Lower leg skin (tissue), 3 donors: ENCODE measurements at regions not wholly inside any gene's neighbourhood (a gene's known extent, or its start where the extent isn't known, plus 50 kb on each side); places are given as distances from the start of the nearest gene placed in this dataset.
"Not testable (repeated sequence)": the region's sequence is repeated elsewhere in the genome, so short reads cannot be mapped to it uniquely, and the experiment has no call there.

ENCODE experiments used
- POLR2A ChIP-seq, 2 donors: fragments of 450-650 bp; IDR thresholded peaks; one replicate each; pipeline ENCODE4 v1.6.1; 2016 to 2017; ENCODE audit warnings: antibody characterized with exemption in 2 of 2, mild to moderate bottlenecking in 1 of 2, moderate library complexity in 1 of 2
- TF ChIP-seq, protein P1 (sequence below), 3 donors: fragments of 450-650 bp; IDR thresholded peaks; one replicate each; pipeline ENCODE4 v1.5.1; 2016; ENCODE audit warnings: antibody characterized with exemption in 3 of 3, mild to moderate bottlenecking in 3 of 3, moderate library complexity in 2 of 3

DNA sequence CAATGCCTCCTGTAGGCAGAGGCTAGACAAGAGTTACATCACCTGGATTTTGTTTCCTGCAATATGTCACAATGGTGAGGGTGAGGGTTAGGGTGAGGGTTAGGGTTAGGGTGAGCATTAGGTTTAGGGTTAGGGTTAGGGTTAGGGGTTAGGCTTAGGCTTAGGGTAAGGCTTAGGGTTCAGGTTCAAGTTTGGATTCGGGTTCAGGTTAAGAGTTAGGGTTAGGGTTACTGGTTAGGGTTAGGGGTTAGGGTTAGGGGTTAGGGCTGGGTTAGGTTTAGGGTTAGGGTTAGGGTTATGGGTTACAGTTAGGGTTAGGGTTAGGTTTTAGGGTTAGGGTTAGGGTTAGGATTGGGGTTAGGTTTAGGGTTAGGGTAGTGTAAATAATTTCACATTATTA, 138.7 kb upstream of the FRG2B start:
- TF ChIP-seq, protein P1, sequence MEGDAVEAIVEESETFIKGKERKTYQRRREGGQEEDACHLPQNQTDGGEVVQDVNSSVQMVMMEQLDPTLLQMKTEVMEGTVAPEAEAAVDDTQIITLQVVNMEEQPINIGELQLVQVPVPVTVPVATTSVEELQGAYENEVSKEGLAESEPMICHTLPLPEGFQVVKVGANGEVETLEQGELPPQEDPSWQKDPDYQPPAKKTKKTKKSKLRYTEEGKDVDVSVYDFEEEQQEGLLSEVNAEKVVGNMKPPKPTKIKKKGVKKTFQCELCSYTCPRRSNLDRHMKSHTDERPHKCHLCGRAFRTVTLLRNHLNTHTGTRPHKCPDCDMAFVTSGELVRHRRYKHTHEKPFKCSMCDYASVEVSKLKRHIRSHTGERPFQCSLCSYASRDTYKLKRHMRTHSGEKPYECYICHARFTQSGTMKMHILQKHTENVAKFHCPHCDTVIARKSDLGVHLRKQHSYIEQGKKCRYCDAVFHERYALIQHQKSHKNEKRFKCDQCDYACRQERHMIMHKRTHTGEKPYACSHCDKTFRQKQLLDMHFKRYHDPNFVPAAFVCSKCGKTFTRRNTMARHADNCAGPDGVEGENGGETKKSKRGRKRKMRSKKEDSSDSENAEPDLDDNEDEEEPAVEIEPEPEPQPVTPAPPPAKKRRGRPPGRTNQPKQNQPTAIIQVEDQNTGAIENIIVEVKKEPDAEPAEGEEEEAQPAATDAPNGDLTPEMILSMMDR (IDR thresholded peaks at IDR 0.05), result not testable (repeated sequence)
- not testable (repeated sequence) for TF ChIP-seq POLR2A (IDR thresholded peaks at IDR 0.05)
